SK-N-SH (cell line): ENCODE measurements at regions not wholly inside any gene's neighbourhood (a gene's known extent, or its start where the extent isn't known, plus 50 kb on each side); places are given as distances from the start of the nearest gene placed in this dataset.

ENCODE experiments used
- CTCF ChIA-PET: fragments of 300-600, 350-600 bp; formaldehyde crosslinking; extraction: SDS; loops from one replicate; lab custom pipeline; 2021; lab: Yijun Ruan, JAX
- POLR2A ChIA-PET: fragments of 350-600 bp; sonication (Branson Sonifier 250); formaldehyde crosslinking; extraction: SDS; loops from one replicate; lab custom pipeline; 2020; ENCODE audit warnings: antibody characterized with exemption, inconsistent platforms; lab: Yijun Ruan, JAX
- DNase-seq: peaks from one replicate; pipeline ENCODE4 v3.0.0; 2012
- H2AFZ ChIP-seq: fragments of 200-600 bp; sonication (generic); 2 replicates; pipeline ENCODE4 v1.8.1; 2016; ENCODE audit warnings: antibody characterized with exemption, mild to moderate bottlenecking, low read depth
- H3F3A ChIP-seq: fragments of 200-600 bp; sonication (generic); replicated peaks from 2 replicates; pipeline ENCODE3; 2016; ENCODE audit warnings: antibody characterized with exemption, mild to moderate bottlenecking; ENCODE audit not compliant: insufficient read depth
- H3K27ac ChIP-seq, 2 experiments: fragments of 200-500 bp in 1 of 2; fragments of 200-600 bp in 1 of 2; sonication (Bioruptor generic) in 1 of 2; sonication (generic), shearing (Covaris generic) in 1 of 2; 2 replicates each; pipeline versions ENCODE4 v1.5.1 to v1.6.1; 2014 to 2016; ENCODE audit warnings: low read depth in 2 of 2, inconsistent platforms in 1 of 2, low read length in 1 of 2, mild to moderate bottlenecking in 1 of 2, mixed read lengths in 1 of 2
- H3K27me3 ChIP-seq: fragments of 200-600 bp; sonication (generic), shearing (Covaris generic); 2 replicates; pipeline ENCODE4 v1.6.1; 2016; ENCODE audit warnings: mixed run types; ENCODE audit not compliant: insufficient read depth
- H3K36me3 ChIP-seq, 2 experiments: fragments of 200-500 bp in 1 of 2; fragments of 200-600 bp in 1 of 2; sonication (Bioruptor generic) in 1 of 2; sonication (generic) in 1 of 2; replicated peaks in 1 of 2; 2 replicates each; pipeline versions ENCODE3 to v1.5.1; 2014 to 2016; ENCODE audit warnings: low read length in 1 of 2, mild to moderate bottlenecking in 1 of 2; ENCODE audit not compliant: insufficient read depth in 2 of 2, control insufficient read depth in 1 of 2
- H3K4me1 ChIP-seq, 2 experiments: fragments of 200-500 bp in 1 of 2; fragments of 200-600 bp in 1 of 2; sonication (Bioruptor generic) in 1 of 2; sonication (generic), shearing (Covaris generic) in 1 of 2; 2 replicates each; pipeline versions ENCODE4 v1.5.1 to v1.6.1; 2014 to 2016; ENCODE audit warnings: low read depth in 1 of 2, low read length in 1 of 2, mixed run types in 1 of 2; ENCODE audit not compliant: insufficient read depth in 2 of 2, control insufficient read depth in 1 of 2
- H3K4me2 ChIP-seq: fragments of 200-600 bp; sonication (generic), shearing (Covaris generic); 2 replicates; pipeline ENCODE4 v1.6.1; 2017; ENCODE audit warnings: mixed run types
- H3K4me3 ChIP-seq, 2 experiments: fragments of 200-500 bp in 1 of 2; fragments of 200-600 bp in 1 of 2; sonication (Bioruptor generic) in 1 of 2; sonication (generic), shearing (Covaris generic) in 1 of 2; 2 replicates each; pipeline versions ENCODE4 v1.5.1 to v1.8.1; 2014 to 2016; ENCODE audit warnings: low read depth in 2 of 2, inconsistent platforms in 1 of 2, low read length in 1 of 2, mild to moderate bottlenecking in 1 of 2, mixed read lengths in 1 of 2, moderate library complexity in 1 of 2
- H3K79me2 ChIP-seq: fragments of 200-600 bp; sonication (generic); 2 replicates; pipeline ENCODE4 v1.8.1; 2017; ENCODE audit warnings: mild to moderate bottlenecking; ENCODE audit not compliant: insufficient read depth
- H3K9ac ChIP-seq: fragments of 200-600 bp; sonication (generic); 2 replicates; pipeline ENCODE4 v1.6.1; 2017; ENCODE audit warnings: mixed run types
- H3K9me2 ChIP-seq: fragments of 200-600 bp; sonication (generic); 2 replicates; pipeline ENCODE4 v1.6.1; 2017; ENCODE audit warnings: mixed run types
- H3K9me3 ChIP-seq: fragments of 200-600 bp; sonication (generic); 2 replicates; pipeline ENCODE4 v1.6.1; 2017; ENCODE audit warnings: mixed run types, mild to moderate bottlenecking, moderate library complexity
- H4K20me1 ChIP-seq: fragments of 200-600 bp; sonication (generic); 2 replicates; pipeline ENCODE4 v1.6.1; 2017; ENCODE audit warnings: mild to moderate bottlenecking, mixed run types; ENCODE audit not compliant: insufficient read depth
- ELF1 ChIP-seq: IDR thresholded peaks from 2 replicates; pipeline ENCODE4 v1.4.0; 2012
- EP300 ChIP-seq, 2 experiments: IDR thresholded peaks; 2 replicates each; pipeline versions ENCODE4 v1.4.0 to v1.6.1; 2012; ENCODE audit warnings: borderline replicate concordance in 1 of 2, low read depth in 1 of 2, low read length in 1 of 2
- FOSL2 ChIP-seq: IDR thresholded peaks from 2 replicates; pipeline ENCODE4 v1.4.0; 2012; ENCODE audit warnings: low read depth, mild to moderate bottlenecking, moderate library complexity, borderline replicate concordance
- FOXM1 ChIP-seq: IDR thresholded peaks from 2 replicates; pipeline ENCODE4 v1.4.0; 2012; ENCODE audit warnings: low read depth, mild to moderate bottlenecking
- GABPA ChIP-seq: IDR thresholded peaks from 2 replicates; pipeline ENCODE4 v1.4.0; 2012; ENCODE audit warnings: low read depth, mild to moderate bottlenecking
- IRF3 ChIP-seq: fragments of 150-350 bp; IDR thresholded peaks from 2 replicates; pipeline ENCODE4 v1.6.1; 2016; ENCODE audit warnings: mild to moderate bottlenecking, low read depth, low read length
- PBX3 ChIP-seq: IDR thresholded peaks from 2 replicates; pipeline ENCODE4; 2012
- POLR2AphosphoS5 ChIP-seq: IDR thresholded peaks from 2 replicates; pipeline ENCODE4 v1.6.1; 2012; ENCODE audit warnings: low read depth, low read length
- RCOR1 ChIP-seq: fragments of 150-350 bp; IDR thresholded peaks from 2 replicates; pipeline ENCODE4 v1.6.1; 2017; ENCODE audit warnings: antibody characterized with exemption, low read length
- RXRA ChIP-seq: IDR thresholded peaks from 2 replicates; pipeline ENCODE4 v1.4.0; 2012; ENCODE audit warnings: low read depth, mild to moderate bottlenecking, borderline replicate concordance
- TEAD4 ChIP-seq: IDR thresholded peaks from 2 replicates; pipeline ENCODE4 v1.4.0; 2012; ENCODE audit warnings: mild to moderate bottlenecking, borderline replicate concordance; ENCODE audit not compliant: insufficient read depth
- USF1 ChIP-seq: IDR thresholded peaks from 2 replicates; pipeline ENCODE4 v1.4.0; 2012; ENCODE audit warnings: low read depth, borderline replicate concordance
- USF2 ChIP-seq: fragments of 150-350 bp; IDR thresholded peaks from 2 replicates; pipeline ENCODE4 v1.6.1; 2017; ENCODE audit warnings: antibody characterized with exemption, low read length, low read depth, borderline replicate concordance
- WGBS: methylation state at CpG from one replicate; pipeline ENCODE4 v1.1.6; 2017; ENCODE audit warnings: low lambda C conversion rate; 5-methylcytosine and 5-hydroxymethylcytosine counted together

GRCh38 chr4:187608001-187608421 is 387.6 kb upstream of the ZFP42 start (continued):
- TF ChIP-seq EP300 (IDR thresholded peaks at IDR 0.05; ENCODE audit: borderline replicate concordance in 1 of 2, low read depth in 1 of 2, low read length in 1 of 2) (peak in 1 of 2 experiments; percentile 76; a peak in 1 of 4 replicates), RCOR1 (0 out of 2 replicates have a peak, but pooled peaks have one; percentile 11), RXRA (peak; percentile 51; the same call in 1 of the 2 replicates)

GRCh38 chr4:187612301-187612700 is 383.3 kb upstream of the ZFP42 start:
- Histone ChIP-seq H3K27ac (no peak overlapping the region), H3K9ac (no peak overlapping the region), H3K4me1 (peaks cover 0 to 8% of the 10 kb centered on the region in 2 experiments; a peak in 1 of 4 replicates), H3K9me2 (no peaks in the 10 kb centered on the region), H4K20me1 (no peaks in the 10 kb centered on the region), H3K4me3 (no peak overlapping the region), H3K4me2 (no peak overlapping the region), H3F3A (peaks cover 9% of the 10 kb centered on the region), H3K36me3 (no peaks in the 10 kb centered on the region), H2AFZ (no peak overlapping the region), H3K79me2 (no peaks in the 10 kb centered on the region), H3K9me3 (no peaks in the 10 kb centered on the region), H3K27me3 (no peaks in the 10 kb centered on the region)
- CTCF ChIA-PET = interaction anchor here (0.6 to 1.2 kb wide), 2 partner anchors 9 to 1846 kb away, joined by 3 read pairs; no protein-coding TSS in a partner anchor
- TF ChIP-seq GABPA (no peak), FOSL2 (no peak), USF2 (no peak), EP300 (IDR thresholded peaks at IDR 0.05; ENCODE audit: borderline replicate concordance in 1 of 2, low read depth in 1 of 2, low read length in 1 of 2) (no peak), PBX3 (no peak), USF1 (no peak), TEAD4 (no peak), FOXM1 (no peak), IRF3 (no peak), ELF1 (no peak), POLR2AphosphoS5 (no peak)
- 67% methylated on average over 8 of the region's 8 CpGs for WGBS
- DNase-seq = no peak
- POLR2A ChIA-PET = no interaction called here
